Ovary (tissue), 3 donors: ENCODE measurements at regions not wholly inside any gene's neighbourhood (a gene's known extent, or its start where the extent isn't known, plus 50 kb on each side); places are given as distances from the start of the nearest gene placed in this dataset.

ENCODE experiments used
- EP300 ChIP-seq: sonication (generic); formaldehyde crosslinking; IDR thresholded peaks from one replicate; pipeline ENCODE4 v1.6.1; 2017; ENCODE audit warnings: antibody characterized with exemption
- POLR2A ChIP-seq: fragments of 450-650 bp; IDR thresholded peaks from one replicate; pipeline ENCODE4 v1.6.1; 2017; ENCODE audit warnings: antibody characterized with exemption, mild to moderate bottlenecking, moderate library complexity
- TF ChIP-seq, protein P1 (sequence below), 3 donors: fragments of 450-650 bp in 2 of 3; fragments of 200-600 bp in 1 of 3; IDR thresholded peaks; one replicate each; pipeline versions ENCODE4 v1.5.1 to v1.8.0; 2016 to 2022; ENCODE audit warnings: antibody characterized with exemption in 3 of 3, mild to moderate bottlenecking in 1 of 3
- donor health status: DM: no; HTN: no; CAD: no.

GRCh38 chr2:133716166-133716565, 147.9 kb upstream of the NCKAP5 start:
- TF ChIP-seq POLR2A (no peak), EP300 (no peak)
- TF ChIP-seq, protein P1, sequence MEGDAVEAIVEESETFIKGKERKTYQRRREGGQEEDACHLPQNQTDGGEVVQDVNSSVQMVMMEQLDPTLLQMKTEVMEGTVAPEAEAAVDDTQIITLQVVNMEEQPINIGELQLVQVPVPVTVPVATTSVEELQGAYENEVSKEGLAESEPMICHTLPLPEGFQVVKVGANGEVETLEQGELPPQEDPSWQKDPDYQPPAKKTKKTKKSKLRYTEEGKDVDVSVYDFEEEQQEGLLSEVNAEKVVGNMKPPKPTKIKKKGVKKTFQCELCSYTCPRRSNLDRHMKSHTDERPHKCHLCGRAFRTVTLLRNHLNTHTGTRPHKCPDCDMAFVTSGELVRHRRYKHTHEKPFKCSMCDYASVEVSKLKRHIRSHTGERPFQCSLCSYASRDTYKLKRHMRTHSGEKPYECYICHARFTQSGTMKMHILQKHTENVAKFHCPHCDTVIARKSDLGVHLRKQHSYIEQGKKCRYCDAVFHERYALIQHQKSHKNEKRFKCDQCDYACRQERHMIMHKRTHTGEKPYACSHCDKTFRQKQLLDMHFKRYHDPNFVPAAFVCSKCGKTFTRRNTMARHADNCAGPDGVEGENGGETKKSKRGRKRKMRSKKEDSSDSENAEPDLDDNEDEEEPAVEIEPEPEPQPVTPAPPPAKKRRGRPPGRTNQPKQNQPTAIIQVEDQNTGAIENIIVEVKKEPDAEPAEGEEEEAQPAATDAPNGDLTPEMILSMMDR (IDR thresholded peaks at IDR 0.05), result no peak
